BE2C (cell line): ENCODE measurements at regions not wholly inside any gene's neighbourhood (a gene's known extent, or its start where the extent isn't known, plus 50 kb on each side); places are given as distances from the start of the nearest gene placed in this dataset.
A peak's percentile ranks its signal among the peaks of the same experiment; 100 is the strongest.

Experiments used
- DNase-seq: peaks from one replicate; pipeline ENCODE4 v3.0.0-alpha.2; 2020
- H3K27me3 ChIP-seq: fragments of 250-450 bp; sonication (Bioruptor Pico); 2 replicates; pipeline ENCODE4 v1.5.1; 2020; ENCODE audit warnings: mild to moderate bottlenecking
- H3K36me3 ChIP-seq: fragments of 250-450 bp; sonication (Bioruptor Pico); 2 replicates; pipeline ENCODE4 v1.5.1; 2020; ENCODE audit warnings: mild to moderate bottlenecking
- H3K4me1 ChIP-seq: fragments of 250-450 bp; sonication (Bioruptor Pico); 2 replicates; pipeline ENCODE4 v1.5.1; 2020
- H3K4me3 ChIP-seq: 2 replicates; pipeline ENCODE4 v1.5.1; 2011; ENCODE audit warnings: low read depth, low read length
- H3K9me3 ChIP-seq: fragments of 250-450 bp; sonication (Bioruptor Pico); 2 replicates; pipeline ENCODE4 v1.5.1; 2020
- TF ChIP-seq, protein P1 (sequence below): IDR thresholded peaks from 2 replicates; pipeline ENCODE4 v1.5.1; 2012; ENCODE audit warnings: mild to moderate bottlenecking, low read depth, low read length

DNA sequence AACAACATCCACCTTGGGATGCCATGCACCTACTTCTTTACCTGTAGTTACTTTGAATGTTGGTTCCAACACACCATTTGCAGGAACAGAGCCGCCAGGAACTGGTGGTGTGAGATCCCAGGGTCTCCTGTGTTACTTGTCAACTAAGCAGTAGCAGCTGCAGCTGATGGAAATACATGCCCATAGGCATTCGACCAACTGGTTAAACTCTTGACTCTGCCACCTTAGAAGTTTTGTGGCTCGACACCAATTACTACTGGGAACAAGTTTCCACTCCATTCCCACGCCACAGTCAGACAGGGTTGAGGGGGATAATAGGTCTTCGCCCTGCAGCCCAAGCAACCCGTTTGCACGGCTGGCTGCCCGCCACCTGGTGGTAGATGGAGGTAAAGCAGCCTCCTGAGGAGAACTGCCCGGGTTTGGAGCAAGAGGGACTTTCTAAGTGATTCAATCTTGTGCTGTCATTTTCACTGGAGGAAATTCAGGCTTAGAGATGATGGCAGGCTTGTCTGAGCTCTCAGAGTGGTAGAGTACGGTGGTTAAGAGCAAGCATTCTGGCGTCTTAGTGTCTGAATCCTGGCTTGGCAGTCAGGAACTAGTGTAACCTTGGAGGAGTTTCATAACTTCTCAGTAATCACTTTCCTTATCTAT lies 119.1 kb upstream of the TRIM2 start:
- H3K27me3 ChIP-seq: no peaks in the 10 kb centered on the region
- TF ChIP-seq, protein P1, sequence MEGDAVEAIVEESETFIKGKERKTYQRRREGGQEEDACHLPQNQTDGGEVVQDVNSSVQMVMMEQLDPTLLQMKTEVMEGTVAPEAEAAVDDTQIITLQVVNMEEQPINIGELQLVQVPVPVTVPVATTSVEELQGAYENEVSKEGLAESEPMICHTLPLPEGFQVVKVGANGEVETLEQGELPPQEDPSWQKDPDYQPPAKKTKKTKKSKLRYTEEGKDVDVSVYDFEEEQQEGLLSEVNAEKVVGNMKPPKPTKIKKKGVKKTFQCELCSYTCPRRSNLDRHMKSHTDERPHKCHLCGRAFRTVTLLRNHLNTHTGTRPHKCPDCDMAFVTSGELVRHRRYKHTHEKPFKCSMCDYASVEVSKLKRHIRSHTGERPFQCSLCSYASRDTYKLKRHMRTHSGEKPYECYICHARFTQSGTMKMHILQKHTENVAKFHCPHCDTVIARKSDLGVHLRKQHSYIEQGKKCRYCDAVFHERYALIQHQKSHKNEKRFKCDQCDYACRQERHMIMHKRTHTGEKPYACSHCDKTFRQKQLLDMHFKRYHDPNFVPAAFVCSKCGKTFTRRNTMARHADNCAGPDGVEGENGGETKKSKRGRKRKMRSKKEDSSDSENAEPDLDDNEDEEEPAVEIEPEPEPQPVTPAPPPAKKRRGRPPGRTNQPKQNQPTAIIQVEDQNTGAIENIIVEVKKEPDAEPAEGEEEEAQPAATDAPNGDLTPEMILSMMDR: peak; percentile 98
- no peaks in the 10 kb centered on the region for H3K36me3 ChIP-seq
- no peaks in the 10 kb centered on the region for H3K4me1 ChIP-seq
- no peak overlapping the region for H3K4me3 ChIP-seq
- H3K9me3 ChIP-seq: no peaks in the 10 kb centered on the region
- DNase-seq: peak; percentile 79

GRCh38 chr4:153087671-153088194 lies 116.5 kb upstream of the TRIM2 start:
- no peak for DNase-seq
- TF ChIP-seq, protein P1: no peak
- Histone ChIP-seq H3K27me3 (no peaks in the 10 kb centered on the region), H3K4me3 (no peak overlapping the region), H3K36me3 (no peaks in the 10 kb centered on the region), H3K4me1 (no peaks in the 10 kb centered on the region), H3K9me3 (no peaks in the 10 kb centered on the region)

GRCh38 chr4:153089742-153090141 lies 114.5 kb upstream of the TRIM2 start:
- no peaks in the 10 kb centered on the region for H3K27me3 ChIP-seq
- H3K36me3 ChIP-seq: no peaks in the 10 kb centered on the region
- no peak overlapping the region for H3K4me3 ChIP-seq
- no peak for DNase-seq
- H3K4me1 ChIP-seq: no peaks in the 10 kb centered on the region
- H3K9me3 ChIP-seq: no peaks in the 10 kb centered on the region
- TF ChIP-seq, protein P1: no peak

- no peaks in the 10 kb centered on the region for H3K4me1 ChIP-seq
- no peak for DNase-seq
- TF ChIP-seq, protein P1: no peak
- H3K36me3 ChIP-seq: no peaks in the 10 kb centered on the region
- no peaks in the 10 kb centered on the region for H3K9me3 ChIP-seq
- no peak overlapping the region for H3K4me3 ChIP-seq
- H3K27me3 ChIP-seq: no peaks in the 10 kb centered on the region
Measured at GRCh38 chr4:153090181-153090580, 114.1 kb upstream of the TRIM2 start.

DNA sequence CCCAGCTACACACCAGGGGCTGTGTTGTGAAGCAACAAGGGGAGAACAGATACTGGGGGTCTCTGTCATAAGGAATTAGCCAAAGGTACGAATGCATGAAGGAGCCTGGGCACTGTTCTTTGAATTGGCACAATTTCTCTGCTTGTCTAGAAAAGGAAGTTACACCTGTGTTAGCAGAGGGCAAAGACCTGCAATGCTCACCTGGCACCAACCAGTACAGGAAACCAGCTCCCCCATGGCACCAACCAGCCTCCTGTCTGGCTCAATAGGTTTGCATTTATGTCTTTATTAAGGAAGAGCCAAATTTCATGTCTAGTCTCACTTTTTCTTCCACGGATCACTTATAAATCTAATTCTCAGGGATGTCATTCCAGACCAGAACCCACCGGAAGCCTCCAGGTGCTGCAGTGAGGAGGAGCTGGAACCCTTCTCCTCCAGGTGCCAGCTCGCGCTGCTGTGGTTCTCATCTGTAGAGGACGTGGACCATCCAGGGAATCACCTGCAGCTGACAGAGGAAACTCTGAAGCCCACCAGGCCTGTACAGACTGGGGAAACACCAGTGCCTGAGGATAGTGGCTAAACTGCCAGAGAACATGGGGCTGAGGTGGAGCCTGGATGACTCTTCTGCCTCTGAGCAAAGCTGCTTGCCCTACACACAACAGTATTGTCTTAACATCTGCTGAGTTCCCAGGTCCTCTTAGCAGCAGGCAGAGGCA lies 113.4 kb upstream of the TRIM2 start:
- no peak overlapping the region for H3K4me3 ChIP-seq

More for the DNA sequence above, 113.4 kb upstream of the TRIM2 start:
- Histone ChIP-seq H3K27me3 (no peaks in the 10 kb centered on the region), H3K36me3 (no peaks in the 10 kb centered on the region), H3K9me3 (no peaks in the 10 kb centered on the region), H3K4me1 (no peaks in the 10 kb centered on the region)
- TF ChIP-seq, protein P1: no peak
- no peak for DNase-seq
